ENCODE measurements at regions not wholly inside any gene's neighbourhood (a gene's known extent, or its start where the extent isn't known, plus 50 kb on each side); places are given as distances from the start of the nearest gene placed in this dataset.

GRCh38 chr5:58075907-58076306 lies 384.0 kb downstream of the PLK2 start:
- H3K9me3 ChIP-seq (ENCODE audit: control insufficient read depth, low read depth, low read length), result no peaks in the 10 kb centered on the region
- no peak overlapping the region for H3K4me3 ChIP-seq (ENCODE audit: control insufficient read depth in 2 of 3, extremely low read depth in 1 of 3, insufficient read depth in 2 of 3, low read depth in 1 of 3, low read length in 3 of 3)
- no peaks in the 10 kb centered on the region for H3K4me1 ChIP-seq (ENCODE audit: control insufficient read depth, extremely low read depth, insufficient read depth, low read length)
- FAIRE-seq (no peak), DNase-seq (ENCODE audit: low read depth, low spot score) (no peak)
- dilution Hi-C loops (cut with MboI; ENCODE audit: extremely low pct_ligation_motif_present, low sequenced_read_pairs), result no loop called here
- no peak overlapping the region for H3K9ac ChIP-seq (ENCODE audit: control insufficient read depth, extremely low read depth, insufficient read depth, low read length)
- no peak overlapping the region for H3K27ac ChIP-seq (ENCODE audit: control insufficient read depth, insufficient read depth, low read length)
- no peaks in the 10 kb centered on the region for H3K79me2 ChIP-seq (ENCODE audit: control insufficient read depth, insufficient read depth, low read length)
- no peaks in the 10 kb centered on the region for H3K9me1 ChIP-seq (ENCODE audit: control insufficient read depth, extremely low read depth, insufficient read depth, low read length)
- no peak overlapping the region for H3K4me2 ChIP-seq (ENCODE audit: control insufficient read depth, extremely low read depth, insufficient read depth, low read depth, low read length)
- no peaks in the 10 kb centered on the region for H4K20me1 ChIP-seq (ENCODE audit: control insufficient read depth, extremely low read depth, insufficient read depth, low read length)
- H2AFZ ChIP-seq (ENCODE audit: control insufficient read depth, low read length), result no peak overlapping the region
- no peaks in the 10 kb centered on the region for H3K36me3 ChIP-seq (ENCODE audit: control insufficient read depth in 2 of 2, extremely low read depth in 1 of 2, insufficient read depth in 2 of 2, low read length in 2 of 2)
- TF ChIP-seq CTCF (optimal IDR thresholded peaks at IDR 0.05 in 1 of 3, IDR thresholded peaks at IDR 0.05 in 1 of 3, conservative IDR thresholded peaks at IDR 0.05 in 1 of 3; ENCODE audit: extremely low read depth in 1 of 3, insufficient read depth in 2 of 3, low read length in 3 of 3), result no peak
- TF ChIP-seq EZH2 (IDR thresholded peaks at IDR 0.05; ENCODE audit: low read length), result no peak
- H3K27me3 ChIP-seq (ENCODE audit: control insufficient read depth, extremely low read depth, insufficient read depth, low read length), result no peaks in the 10 kb centered on the region

GRCh38 chr5:58074717-58075116 lies 385.2 kb downstream of the PLK2 start:
- Histone ChIP-seq H3K4me2 (ENCODE audit: control insufficient read depth, extremely low read depth, insufficient read depth, low read depth, low read length) (no peak overlapping the region), H2AFZ (ENCODE audit: control insufficient read depth, low read length) (no peak overlapping the region), H3K9ac (ENCODE audit: control insufficient read depth, extremely low read depth, insufficient read depth, low read length) (no peak overlapping the region), H3K27me3 (ENCODE audit: control insufficient read depth, extremely low read depth, insufficient read depth, low read length) (no peaks in the 10 kb centered on the region), H3K4me3 (ENCODE audit: control insufficient read depth in 2 of 3, extremely low read depth in 1 of 3, insufficient read depth in 2 of 3, low read depth in 1 of 3, low read length in 3 of 3) (no peak overlapping the region), H3K79me2 (ENCODE audit: control insufficient read depth, insufficient read depth, low read length) (no peaks in the 10 kb centered on the region), H3K4me1 (ENCODE audit: control insufficient read depth, extremely low read depth, insufficient read depth, low read length) (no peaks in the 10 kb centered on the region), H3K27ac (ENCODE audit: control insufficient read depth, insufficient read depth, low read length) (no peak overlapping the region), H3K9me1 (ENCODE audit: control insufficient read depth, extremely low read depth, insufficient read depth, low read length) (no peaks in the 10 kb centered on the region), H4K20me1 (ENCODE audit: control insufficient read depth, extremely low read depth, insufficient read depth, low read length) (no peaks in the 10 kb centered on the region), H3K36me3 (ENCODE audit: control insufficient read depth in 2 of 2, extremely low read depth in 1 of 2, insufficient read depth in 2 of 2, low read length in 2 of 2) (no peaks in the 10 kb centered on the region), H3K9me3 (ENCODE audit: control insufficient read depth, low read depth, low read length) (no peaks in the 10 kb centered on the region)
- DNase-seq (ENCODE audit: low read depth, low spot score), result no peak
- dilution Hi-C loops (cut with MboI; ENCODE audit: extremely low pct_ligation_motif_present, low sequenced_read_pairs), result no loop called here
- TF ChIP-seq CTCF (optimal IDR thresholded peaks at IDR 0.05 in 1 of 3, IDR thresholded peaks at IDR 0.05 in 1 of 3, conservative IDR thresholded peaks at IDR 0.05 in 1 of 3; ENCODE audit: extremely low read depth in 1 of 3, insufficient read depth in 2 of 3, low read length in 3 of 3) (no peak), EZH2 (IDR thresholded peaks at IDR 0.05; ENCODE audit: low read length) (no peak)
- FAIRE-seq, result no peak
